SK-N-SH treated with all-trans-retinoic acid at 6 μM for 48 hours (cell line): ENCODE measurements at regions not wholly inside any gene's neighbourhood (a gene's known extent, or its start where the extent isn't known, plus 50 kb on each side); places are given as distances from the start of the nearest gene placed in this dataset.

Experiments used
- ATAC-seq: fragments of 200-7000 bp; cut with Tn5 transposase; 3 replicates; pipeline ENCODE4 v1.9.1; 2020; ENCODE audit warnings: mild to moderate bottlenecking, moderate library complexity
- ARNTL ChIP-seq: fragments of 450-650 bp; formaldehyde crosslinking; IDR thresholded peaks from 2 replicates; pipeline ENCODE4 v1.5.0; 2020; ENCODE audit warnings: low read depth, mild to moderate bottlenecking, moderate library complexity, borderline replicate concordance
- BACH2 ChIP-seq: fragments of 250-450 bp; sonication (Bioruptor Pico); IDR thresholded peaks from 2 replicates; pipeline ENCODE4 v1.9.0; 2021; ENCODE audit warnings: mild to moderate bottlenecking, borderline replicate concordance
- CSDC2 ChIP-seq: fragments of 250-450 bp; sonication (Bioruptor Pico); IDR thresholded peaks from 2 replicates; pipeline ENCODE4 v1.5.0; 2020; ENCODE audit warnings: mild to moderate bottlenecking, moderate library complexity
- CSRNP3 ChIP-seq: fragments of 250-450 bp; sonication (Bioruptor Pico); IDR thresholded peaks from 2 replicates; pipeline ENCODE4 v1.5.1; 2021; ENCODE audit warnings: mild to moderate bottlenecking, moderate library complexity
- ESRRG ChIP-seq: fragments of 250-450 bp; sonication (Bioruptor Pico); IDR thresholded peaks from 2 replicates; pipeline ENCODE4 v1.6.1; 2021; ENCODE audit warnings: mild to moderate bottlenecking
- ISL1 ChIP-seq: fragments of 250-450 bp; sonication (Bioruptor Pico); IDR thresholded peaks from 2 replicates; pipeline ENCODE4 v2.1.2; 2022; ENCODE audit warnings: mild to moderate bottlenecking, moderate library complexity
- OSR1 ChIP-seq: fragments of 250-450 bp; sonication (Bioruptor Pico); IDR thresholded peaks from 2 replicates; pipeline ENCODE4 v1.8.0; 2022; ENCODE audit warnings: moderate library complexity, mild to moderate bottlenecking, inconsistent platforms
- PATZ1 ChIP-seq: fragments of 250-450 bp; sonication (Bioruptor Pico); IDR thresholded peaks from 2 replicates; pipeline ENCODE4 v1.8.0; 2020; ENCODE audit warnings: mild to moderate bottlenecking, moderate library complexity, borderline replicate concordance
- PPARA ChIP-seq: fragments of 250-450 bp; sonication (Bioruptor Pico); IDR thresholded peaks from 2 replicates; pipeline ENCODE4 v1.5.0; 2020; ENCODE audit warnings: mild to moderate bottlenecking, borderline replicate concordance
- SNAI2 ChIP-seq: fragments of 250-450 bp; sonication (Bioruptor Pico); IDR thresholded peaks from 2 replicates; pipeline ENCODE4 v1.5.0; 2020; ENCODE audit warnings: mild to moderate bottlenecking, moderate library complexity
- TCF4 ChIP-seq: fragments of 250-450 bp; sonication (Bioruptor Pico); IDR thresholded peaks from 2 replicates; pipeline ENCODE4 v1.8.0; 2021; ENCODE audit warnings: mild to moderate bottlenecking, moderate library complexity, borderline replicate concordance
- TOX ChIP-seq: fragments of 250-450 bp; sonication (Bioruptor Pico); IDR thresholded peaks from 2 replicates; pipeline ENCODE4 v1.8.0; 2021; ENCODE audit warnings: mild to moderate bottlenecking, moderate library complexity, borderline replicate concordance
- TSHZ2 ChIP-seq: fragments of 250-450 bp; sonication (Bioruptor Pico); IDR thresholded peaks from 2 replicates; pipeline ENCODE4 v1.5.0; 2020; ENCODE audit warnings: mild to moderate bottlenecking, moderate library complexity
- ZC3H10 ChIP-seq: fragments of 250-450 bp; sonication (Bioruptor Pico); IDR thresholded peaks from 2 replicates; pipeline ENCODE4 v1.5.1; 2021; ENCODE audit warnings: mild to moderate bottlenecking, moderate library complexity
- ZFP3 ChIP-seq: fragments of 250-450 bp; sonication (Bioruptor Pico); IDR thresholded peaks from 2 replicates; pipeline ENCODE4 v1.5.0; 2020; ENCODE audit warnings: mild to moderate bottlenecking, moderate library complexity
- ZNF565 ChIP-seq: fragments of 450-650 bp; formaldehyde crosslinking; conservative IDR thresholded peaks from 2 replicates; pipeline ENCODE4 v1.5.0; 2020; ENCODE audit warnings: low read depth, mild to moderate bottlenecking, moderate library complexity
- ZNF70 ChIP-seq: fragments of 450-650 bp; formaldehyde crosslinking; IDR thresholded peaks from 2 replicates; pipeline ENCODE4 v1.5.0; 2020; ENCODE audit warnings: mild to moderate bottlenecking, moderate library complexity
- TF ChIP-seq, protein P1 (sequence below): fragments of 250-450 bp; sonication (Bioruptor Pico); IDR thresholded peaks from 2 replicates; pipeline ENCODE4 v1.5.1; 2020; ENCODE audit warnings: low read depth, mild to moderate bottlenecking, moderate library complexity

GRCh38 chr2:34104601-34105000, 505.5 kb upstream of the FAM98A start:
- no peak for ATAC-seq
- TF ChIP-seq ZNF70 (CRISPR knock-in tag) (no peak), ZC3H10 (CRISPR knock-in tag) (no peak), CSDC2 (no peak), PPARA (CRISPR knock-in tag) (no peak), ISL1 (CRISPR knock-in tag) (no peak), ARNTL (CRISPR knock-in tag) (no peak), BACH2 (CRISPR knock-in tag) (no peak), TSHZ2 (CRISPR knock-in tag) (no peak)

GRCh38 chr2:34103437-34103836, 504.3 kb upstream of the FAM98A start:
- no peak for ATAC-seq
- TF ChIP-seq BACH2 (CRISPR knock-in tag): no peak
- TF ChIP-seq SNAI2 (CRISPR knock-in tag): no peak
- no peak for TF ChIP-seq ZNF70 (CRISPR knock-in tag)
- no peak for TF ChIP-seq ZC3H10 (CRISPR knock-in tag)
- TF ChIP-seq TOX (CRISPR knock-in tag): no peak
- TF ChIP-seq OSR1: no peak
- TF ChIP-seq PATZ1 (CRISPR knock-in tag): no peak
- TF ChIP-seq ISL1 (CRISPR knock-in tag): no peak
- no peak for TF ChIP-seq ZFP3 (CRISPR knock-in tag)
- TF ChIP-seq, protein P1, sequence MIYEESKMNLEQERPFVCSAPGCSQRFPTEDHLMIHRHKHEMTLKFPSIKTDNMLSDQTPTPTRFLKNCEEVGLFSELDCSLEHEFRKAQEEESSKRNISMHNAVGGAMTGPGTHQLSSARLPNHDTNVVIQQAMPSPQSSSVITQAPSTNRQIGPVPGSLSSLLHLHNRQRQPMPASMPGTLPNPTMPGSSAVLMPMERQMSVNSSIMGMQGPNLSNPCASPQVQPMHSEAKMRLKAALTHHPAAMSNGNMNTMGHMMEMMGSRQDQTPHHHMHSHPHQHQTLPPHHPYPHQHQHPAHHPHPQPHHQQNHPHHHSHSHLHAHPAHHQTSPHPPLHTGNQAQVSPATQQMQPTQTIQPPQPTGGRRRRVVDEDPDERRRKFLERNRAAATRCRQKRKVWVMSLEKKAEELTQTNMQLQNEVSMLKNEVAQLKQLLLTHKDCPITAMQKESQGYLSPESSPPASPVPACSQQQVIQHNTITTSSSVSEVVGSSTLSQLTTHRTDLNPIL (CRISPR knock-in tag): no peak
- no peak for TF ChIP-seq ESRRG (CRISPR knock-in tag)
- no peak for TF ChIP-seq PPARA (CRISPR knock-in tag)
- no peak for TF ChIP-seq TCF4 (CRISPR knock-in tag)
- TF ChIP-seq TSHZ2 (CRISPR knock-in tag): no peak
- no peak for TF ChIP-seq CSRNP3 (CRISPR knock-in tag)
- TF ChIP-seq ZNF565 (CRISPR knock-in tag): no peak

GRCh38 chr2:34102339-34102738, 503.2 kb upstream of the FAM98A start:
- no peak for ATAC-seq
- TF ChIP-seq TSHZ2 (CRISPR knock-in tag): no peak
- no peak for TF ChIP-seq ZNF70 (CRISPR knock-in tag)
- no peak for TF ChIP-seq CSRNP3 (CRISPR knock-in tag)
- no peak for TF ChIP-seq PATZ1 (CRISPR knock-in tag)
- no peak for TF ChIP-seq ZC3H10 (CRISPR knock-in tag)
- TF ChIP-seq ISL1 (CRISPR knock-in tag): no peak
